Right lobe of liver (tissue), 6 donors: ENCODE measurements at regions not wholly inside any gene's neighbourhood (a gene's known extent, or its start where the extent isn't known, plus 50 kb on each side); places are given as distances from the start of the nearest gene placed in this dataset.

Experiments used
- ATAC-seq, 4 donors: fragments of 200-7000 bp; cut with Tn5 transposase; one replicate each; pipeline ENCODE4 v1.9.1; 2020; ENCODE audit warnings: mild to moderate bottlenecking in 4 of 4, moderate library complexity in 4 of 4
- DNase-seq, 3 donors: peaks; one replicate each; pipeline ENCODE4 v3.0.0-alpha.2; 2020
- H3K27ac ChIP-seq, 3 donors: fragments of 200-600 bp; one replicate each; pipeline ENCODE4 v1.8.0; 2022
- H3K27me3 ChIP-seq, 2 donors: fragments of 200-600 bp; one replicate each; pipeline ENCODE4 v1.8.0; 2022
- H3K36me3 ChIP-seq, 4 donors: fragments of 200-600 bp; sonication (generic) in 1 of 4; one replicate each; pipeline versions ENCODE4 v1.5.1 to v1.8.0; 2017 to 2022; ENCODE audit warnings: control low read depth in 1 of 4
- H3K4me1 ChIP-seq, 4 donors: fragments of 200-600 bp; sonication (generic) in 1 of 4; one replicate each; pipeline versions ENCODE4 v1.5.1 to v1.8.0; 2017 to 2022; ENCODE audit warnings: control low read depth in 1 of 4
- H3K4me3 ChIP-seq, 3 donors: fragments of 200-600 bp; one replicate each; pipeline ENCODE4 v1.8.0; 2022
- H3K9me3 ChIP-seq, 4 donors: fragments of 200-600 bp; sonication (generic) in 1 of 4; one replicate each; pipeline versions ENCODE4 v1.5.1 to v1.8.0; 2017 to 2022; ENCODE audit warnings: control low read depth in 1 of 4
- CTCF ChIP-seq, 4 donors: fragments of 200-600 bp in 3 of 4; fragments of 450-650 bp in 1 of 4; IDR thresholded peaks; one replicate each; pipeline versions ENCODE4 v1.5.1 to v1.8.0; 2016 to 2022; ENCODE audit warnings: antibody characterized with exemption in 4 of 4, mild to moderate bottlenecking in 2 of 4
- POLR2A ChIP-seq: fragments of 450-650 bp; IDR thresholded peaks from one replicate; pipeline ENCODE4 v1.6.1; 2017; ENCODE audit warnings: antibody characterized with exemption, mild to moderate bottlenecking
- WGBS: methylation state at CpG from one replicate; pipeline ENCODE4 v1.1.6; 2018; ENCODE audit warnings: low coverage, low lambda C conversion rate; ENCODE audit not compliant: insufficient coverage; ENCODE audit errors: missing lambda C conversion rate; 5-methylcytosine and 5-hydroxymethylcytosine counted together
- intact Hi-C, 2 donors: fragments of 100-400 bp; cut with DNase I; formaldehyde crosslinking; loops; one replicate each; pipeline versions ENCODE4 v1.11.2 to v1.14.1; 2022
- donor health status: DM: no; HTN: yes; CAD: no.
- donor health status: DM: no; HTN: no; CAD: no.
- donor health status: DM: no; HTN: no; CAD: no.
- donor health status: DM: no; HTN: yes; CAD: no.
- donor health status: DM: no; HTN: yes; CAD: no.

- Histone ChIP-seq H3K27ac (no peak overlapping the region), H3K4me1 (no peaks in the 10 kb centered on the region), H3K36me3 (no peaks in the 10 kb centered on the region), H3K4me3 (no peak overlapping the region), H3K27me3 (no peaks in the 10 kb centered on the region), H3K9me3 (no peaks in the 10 kb centered on the region)
- no peak for ATAC-seq
- no peak for DNase-seq
- intact Hi-C loops: no loop called here
- WGBS: 54% methylated on average over 4 of the region's 4 CpGs
- TF ChIP-seq POLR2A (no peak), CTCF (IDR thresholded peaks at IDR 0.05) (no peak)
These were observed 557.1 kb upstream of the MEX3C start for GRCh38 chr18:51754566-51754965.

GRCh38 chr18:51757255-51757924 lies 559.9 kb upstream of the MEX3C start:
- no peak for DNase-seq
- no peaks in the 10 kb centered on the region for H3K36me3 ChIP-seq
- H3K27me3 ChIP-seq: no peaks in the 10 kb centered on the region
- TF ChIP-seq POLR2A (no peak), CTCF (IDR thresholded peaks at IDR 0.05) (no peak)
- ATAC-seq: peak in 1 of 4 donors; percentile 69
- no peak overlapping the region for H3K27ac ChIP-seq
- 44% methylated on average over 5 of the region's 5 CpGs for WGBS
- no peak overlapping the region for H3K4me3 ChIP-seq
- H3K4me1 ChIP-seq: no peaks in the 10 kb centered on the region
- intact Hi-C loops: no loop called here
- no peaks in the 10 kb centered on the region for H3K9me3 ChIP-seq

GRCh38 chr18:51762373-51762772 lies 564.9 kb upstream of the MEX3C start:
- DNase-seq (no peak), ATAC-seq (no peak)
- Histone ChIP-seq H3K9me3 (no peaks in the 10 kb centered on the region), H3K27me3 (no peaks in the 10 kb centered on the region), H3K36me3 (no peaks in the 10 kb centered on the region), H3K4me1 (no peaks in the 10 kb centered on the region), H3K27ac (no peak overlapping the region), H3K4me3 (no peak overlapping the region)
- intact Hi-C loops: no loop called here
- 20% methylated on average over 1 of the region's 1 CpG for WGBS
- TF ChIP-seq POLR2A: no peak
- no peak for TF ChIP-seq CTCF (IDR thresholded peaks at IDR 0.05)

GRCh38 chr18:51765606-51766360 lies 568.3 kb upstream of the MEX3C start:
- DNase-seq (no peak), ATAC-seq (no peak)
- no peaks in the 10 kb centered on the region for H3K36me3 ChIP-seq
- TF ChIP-seq CTCF (IDR thresholded peaks at IDR 0.05) (no peak), POLR2A (no peak)
- H3K27me3 ChIP-seq: no peaks in the 10 kb centered on the region
- H3K27ac ChIP-seq: no peak overlapping the region
- no peaks in the 10 kb centered on the region for H3K9me3 ChIP-seq
- 24% methylated on average over 2 of the region's 3 CpGs for WGBS
- intact Hi-C loops: no loop called here
- H3K4me1 ChIP-seq: no peaks in the 10 kb centered on the region
- H3K4me3 ChIP-seq: no peak overlapping the region
